Hematopoietic multipotent progenitor cell treated with erythropoietin and hydrocortisone succinate and interleukin-3 and kit ligand, for 17 days (in vitro differentiated cells): ENCODE measurements at regions not wholly inside any gene's neighbourhood (a gene's known extent, or its start where the extent isn't known, plus 50 kb on each side); places are given as distances from the start of the nearest gene placed in this dataset.

Experiments used
- DNase-seq: peaks from one replicate; pipeline ENCODE4 v3.0.0-alpha.2; 2015; ENCODE audit warnings: low spot score

GRCh38 chr1:221632072-221632471 is 109.8 kb downstream of the DUSP10 start:
- DNase-seq = no peak

- no peak for DNase-seq
These were observed 108.0 kb downstream of the DUSP10 start for GRCh38 chr1:221633841-221634409.

- DNase-seq = no peak
These were observed 107.3 kb downstream of the DUSP10 start for GRCh38 chr1:221634606-221635005.

- no peak for DNase-seq
These were observed 106.6 kb downstream of the DUSP10 start for GRCh38 chr1:221635305-221635704.

- DNase-seq = no peak
These were observed 105.8 kb downstream of the DUSP10 start for GRCh38 chr1:221636096-221636495.

- no peak for DNase-seq
These were observed 104.9 kb downstream of the DUSP10 start for GRCh38 chr1:221636967-221637366.

GRCh38 chr1:221637641-221638041 is 104.2 kb downstream of the DUSP10 start:
- no peak for DNase-seq

- DNase-seq = no peak
These were observed 103.3 kb downstream of the DUSP10 start for GRCh38 chr1:221638595-221638994.

GRCh38 chr1:221641811-221642210 is 100.1 kb downstream of the DUSP10 start:
- no peak for DNase-seq

GRCh38 chr1:221643404-221644144 is 98.3 kb downstream of the DUSP10 start:
- DNase-seq = no peak

GRCh38 chr1:221644145-221644448 is 97.8 kb downstream of the DUSP10 start:
- DNase-seq = no peak

- no peak for DNase-seq
These were observed 97.1 kb downstream of the DUSP10 start for GRCh38 chr1:221644663-221645258.

- no peak for DNase-seq
These were observed 93.7 kb downstream of the DUSP10 start for GRCh38 chr1:221648201-221648600.
